GM18867 (cell line): ENCODE measurements at regions not wholly inside any gene's neighbourhood (a gene's known extent, or its start where the extent isn't known, plus 50 kb on each side); places are given as distances from the start of the nearest gene placed in this dataset.

Experiments
- ATAC-seq: cut with Tn5 transposase; IDR thresholded peaks from one replicate; pipeline ENCODE4 v1.9.1; 2021; ENCODE audit warnings: mild to moderate bottlenecking, moderate library complexity; ENCODE audit not compliant: unreplicated experiment

DNA sequence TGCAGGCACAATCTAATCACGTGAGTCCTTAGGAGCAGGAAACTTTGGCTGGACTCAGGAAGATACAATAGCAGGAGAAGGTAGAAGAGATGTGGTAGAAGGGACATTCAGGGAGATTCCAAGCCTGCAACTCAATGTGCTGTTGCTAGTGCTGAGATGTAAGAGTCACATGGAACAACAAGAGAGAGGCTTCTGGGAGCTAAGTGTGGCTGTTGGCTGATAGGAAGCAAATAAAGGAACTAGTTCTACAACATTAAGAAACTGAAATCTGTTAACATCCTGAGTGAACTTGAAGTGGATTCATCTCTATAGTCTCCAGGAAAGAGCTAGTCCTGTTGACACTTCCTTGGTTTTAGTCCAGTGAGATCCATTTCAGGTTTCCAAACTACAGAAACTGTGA, 1207.4 kb downstream of the ADGRL3 start:
- ATAC-seq = no peak

DNA sequence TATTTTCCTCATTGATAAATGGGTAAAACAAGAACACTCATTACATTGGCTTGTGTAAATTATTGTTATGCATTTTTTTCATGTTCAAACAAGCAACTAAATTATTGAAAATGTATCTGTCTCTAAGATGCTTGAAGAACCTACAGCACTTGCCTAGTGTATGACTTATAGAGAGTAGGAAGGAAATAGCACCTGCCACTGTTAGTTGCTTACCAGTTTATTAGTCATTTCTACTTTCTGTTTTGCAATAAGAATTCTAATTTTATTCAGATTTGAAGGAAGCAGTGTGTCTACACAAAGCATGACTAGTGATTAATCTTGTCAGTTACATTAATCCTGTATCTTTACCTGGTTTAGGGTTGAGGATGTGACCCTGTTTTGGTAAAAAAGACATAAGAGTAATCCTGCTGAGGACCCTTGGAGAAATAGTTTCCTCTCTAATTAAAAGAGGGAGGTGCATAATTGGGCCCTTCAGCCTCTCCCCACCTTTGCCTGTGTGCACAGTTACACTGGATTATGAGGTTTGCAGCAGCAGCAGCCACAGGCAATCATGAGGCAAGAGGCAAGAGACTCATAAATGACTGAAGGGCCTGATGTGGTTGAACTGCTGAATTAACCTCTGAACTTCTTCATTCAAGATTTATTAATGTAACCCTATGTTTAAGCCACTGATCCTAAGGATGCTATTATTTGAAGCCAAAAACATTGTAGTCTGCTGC, 1202.1 kb downstream of the ADGRL3 start:
- ATAC-seq = peak; percentile 56

- ATAC-seq = peak; percentile 85
Observed at GRCh38 chr4:62399242-62399641, 1199.1 kb downstream of the ADGRL3 start.

- ATAC-seq = peak; percentile 47
Observed at GRCh38 chr4:62398318-62398717, 1198.2 kb downstream of the ADGRL3 start.

DNA sequence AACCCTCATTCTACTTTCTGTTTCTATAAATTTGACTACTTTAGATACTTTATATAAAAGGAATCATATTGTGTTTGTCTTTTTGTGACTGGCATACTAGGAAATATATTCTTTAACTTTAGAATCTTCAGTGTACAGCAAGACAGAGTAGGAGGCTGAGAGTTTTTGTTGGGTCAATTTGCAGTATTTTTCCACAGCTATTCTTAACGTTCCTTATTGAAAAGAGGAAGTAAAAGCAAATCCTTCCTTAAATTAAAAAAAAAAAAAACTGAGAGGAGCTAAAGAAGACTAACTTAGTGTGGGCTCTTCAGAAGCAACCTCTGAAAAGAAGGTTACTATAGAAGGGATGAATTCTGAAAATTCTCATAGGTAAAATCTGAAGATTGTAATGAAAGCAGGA, 1194.6 kb downstream of the ADGRL3 start:
- no peak for ATAC-seq

- no peak for ATAC-seq
Observed at GRCh38 chr4:62387808-62388207, 1187.7 kb downstream of the ADGRL3 start.

DNA sequence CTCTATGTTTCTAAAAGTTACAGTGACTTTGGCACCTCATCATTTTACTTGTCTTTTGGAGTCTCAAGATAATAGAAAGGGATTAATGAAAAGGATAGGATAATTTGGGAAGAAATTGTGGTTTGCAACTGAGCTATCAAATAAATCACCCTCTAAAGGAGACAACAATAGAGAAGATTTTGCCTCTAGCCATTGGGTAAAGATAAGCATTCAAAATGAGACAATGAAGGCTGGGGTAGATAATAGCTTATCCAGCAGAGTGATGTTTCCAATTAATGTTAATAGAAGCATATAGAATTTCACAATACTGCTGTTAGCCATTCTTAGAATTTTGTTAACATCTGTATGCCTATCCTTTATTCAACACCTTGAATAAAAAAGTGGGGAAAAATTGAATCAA, 1177.6 kb downstream of the ADGRL3 start:
- ATAC-seq = no peak

DNA sequence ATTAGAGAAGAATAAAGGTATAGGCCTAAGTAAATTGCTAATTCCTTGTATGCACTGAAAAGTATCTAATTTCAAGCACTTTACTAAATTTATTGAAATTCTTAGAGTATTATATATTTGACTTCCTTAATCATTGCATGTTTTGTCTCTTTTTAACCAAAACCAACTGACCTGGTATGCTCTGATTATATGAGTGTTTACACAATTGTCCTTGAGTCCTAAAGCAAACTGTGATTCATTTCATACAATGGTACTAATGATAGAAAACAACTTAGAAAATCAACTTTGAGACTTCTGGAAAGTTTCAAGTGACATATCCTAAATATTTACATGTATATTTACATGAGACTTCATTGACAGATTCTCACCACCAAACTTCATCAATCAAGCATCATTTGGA, 1177.1 kb downstream of the ADGRL3 start:
- ATAC-seq = no peak

DNA sequence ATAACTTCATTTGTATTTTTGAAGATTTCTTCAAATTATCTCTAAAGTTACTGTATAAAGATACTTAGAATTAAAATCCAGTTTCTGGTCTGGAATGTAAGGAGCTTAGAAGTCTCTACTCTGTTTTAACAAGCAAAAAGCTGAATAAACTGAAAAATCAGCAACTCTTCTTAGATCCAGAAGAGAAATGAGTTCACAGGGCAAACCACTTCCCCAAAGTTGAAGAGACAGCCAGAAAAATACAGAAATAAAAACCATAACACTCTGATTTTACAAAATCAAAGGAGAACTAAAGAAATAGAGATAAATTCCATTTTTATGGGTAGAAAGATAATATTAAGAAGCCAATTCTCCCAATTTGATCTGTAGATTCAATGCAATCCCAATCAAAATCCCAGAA, 1166.8 kb downstream of the ADGRL3 start:
- no peak for ATAC-seq

- no peak for ATAC-seq
Observed at GRCh38 chr4:62360156-62360545, 1160.0 kb downstream of the ADGRL3 start.

DNA sequence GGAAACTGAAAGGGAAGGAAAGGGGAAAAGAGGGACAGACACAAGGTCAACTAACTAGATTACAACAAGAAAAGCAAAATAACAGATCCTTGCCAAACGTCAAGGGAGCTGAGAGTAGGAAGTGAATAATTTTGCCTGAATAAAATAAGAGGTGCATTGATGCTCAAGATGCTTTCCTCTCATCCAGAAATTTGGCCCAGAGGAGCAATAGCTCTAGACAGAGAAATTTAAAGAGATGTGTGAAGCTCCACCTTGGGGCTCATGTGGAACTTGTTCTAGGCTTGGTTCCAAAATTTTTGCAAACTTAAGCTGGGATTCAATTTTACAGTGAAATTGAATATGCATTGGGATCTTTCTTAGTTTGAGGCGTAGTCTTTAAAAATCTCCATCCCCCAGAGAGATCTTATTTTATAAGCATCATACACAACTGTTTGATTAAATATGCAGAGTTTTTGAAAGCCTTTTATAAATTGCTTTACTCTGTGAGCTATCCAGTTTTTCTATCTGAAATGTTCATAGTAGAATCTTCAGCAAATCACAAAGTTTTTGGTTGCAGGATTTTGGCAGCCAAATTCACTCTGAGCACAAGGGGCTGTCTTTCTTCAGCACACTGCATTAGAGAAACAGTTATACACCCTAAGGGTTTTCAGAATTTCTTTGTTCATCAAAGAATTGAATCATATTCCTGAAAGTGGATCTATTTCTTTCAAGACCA, 1159.5 kb downstream of the ADGRL3 start:
- no peak for ATAC-seq

- no peak for ATAC-seq
Observed at GRCh38 chr4:62344915-62345314, 1144.8 kb downstream of the ADGRL3 start.

DNA sequence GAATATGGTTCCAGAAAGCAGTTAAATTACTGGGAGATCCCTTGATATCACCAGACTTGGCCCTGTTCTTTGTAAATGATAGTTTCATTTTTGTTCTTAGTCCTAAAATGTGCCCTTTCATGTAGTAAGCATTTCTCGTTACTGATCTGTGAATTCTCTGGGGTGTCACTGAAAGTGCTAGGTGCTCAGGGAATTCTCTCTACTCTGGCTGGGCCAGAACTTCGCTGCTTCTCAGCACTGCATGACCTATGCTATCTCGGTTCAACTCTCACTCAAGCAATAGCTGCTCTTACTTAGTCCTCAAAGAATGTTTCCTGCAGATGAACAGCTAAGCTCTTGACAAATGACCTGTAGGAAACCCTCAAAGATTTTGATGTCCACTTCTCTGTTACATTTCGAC, 1144.3 kb downstream of the ADGRL3 start:
- ATAC-seq = no peak

- ATAC-seq = no peak
Observed at GRCh38 chr4:62342346-62342745, 1142.2 kb downstream of the ADGRL3 start.

GRCh38 chr4:62328526-62328925, 1128.4 kb downstream of the ADGRL3 start:
- no peak for ATAC-seq

DNA sequence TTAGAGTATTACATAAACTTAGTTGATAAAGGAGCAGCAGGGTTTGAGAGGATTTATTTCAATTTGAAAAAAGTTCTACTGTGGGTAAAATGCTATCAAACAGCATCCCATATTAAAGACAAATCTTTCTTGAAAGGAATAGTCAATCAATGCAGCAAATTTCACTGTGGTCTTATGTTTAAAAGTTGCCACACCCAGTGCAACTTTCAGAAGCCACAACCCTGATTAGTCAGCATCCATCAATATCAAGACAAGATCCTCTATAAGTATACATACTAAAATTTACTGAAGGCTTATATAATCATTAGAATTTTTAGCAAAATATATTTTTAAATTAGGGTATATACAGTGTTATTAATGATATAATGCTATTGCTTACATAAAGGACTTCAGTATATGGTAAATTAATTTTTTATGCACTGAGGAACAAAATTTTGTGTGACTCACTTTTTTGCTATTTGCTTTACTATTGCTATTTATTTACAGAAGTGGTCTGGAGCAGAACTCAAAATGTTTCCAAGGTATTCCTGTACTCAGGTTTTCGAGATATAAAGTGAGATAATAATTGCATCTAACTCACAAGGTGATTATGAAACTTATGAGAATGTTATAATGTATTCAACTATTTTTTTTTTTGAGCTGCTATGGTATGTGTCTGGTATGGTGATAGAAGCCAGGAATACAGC, 1127.6 kb downstream of the ADGRL3 start:
- ATAC-seq = no peak

DNA sequence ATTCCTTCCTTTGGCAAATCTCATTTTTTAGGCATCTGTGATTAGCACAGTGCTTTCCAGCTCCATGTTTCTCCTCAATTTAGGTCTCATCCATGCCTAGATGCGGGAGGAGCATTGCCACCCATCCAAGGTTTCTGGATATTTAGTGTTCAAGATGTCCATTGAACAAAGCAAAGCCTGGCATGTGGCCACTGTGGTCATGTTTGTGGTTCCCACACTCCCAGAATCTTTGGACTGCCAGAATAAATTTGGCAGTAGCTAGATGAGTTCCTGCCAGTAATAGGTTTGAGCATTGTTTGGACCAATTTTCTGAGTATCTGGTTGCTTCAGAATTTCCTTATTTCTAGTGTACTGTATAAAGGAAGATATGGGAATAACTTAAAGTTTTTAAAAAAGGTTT, 1124.1 kb downstream of the ADGRL3 start:
- no peak for ATAC-seq

- ATAC-seq = no peak
Observed at GRCh38 chr4:62320612-62321011, 1120.5 kb downstream of the ADGRL3 start.

DNA sequence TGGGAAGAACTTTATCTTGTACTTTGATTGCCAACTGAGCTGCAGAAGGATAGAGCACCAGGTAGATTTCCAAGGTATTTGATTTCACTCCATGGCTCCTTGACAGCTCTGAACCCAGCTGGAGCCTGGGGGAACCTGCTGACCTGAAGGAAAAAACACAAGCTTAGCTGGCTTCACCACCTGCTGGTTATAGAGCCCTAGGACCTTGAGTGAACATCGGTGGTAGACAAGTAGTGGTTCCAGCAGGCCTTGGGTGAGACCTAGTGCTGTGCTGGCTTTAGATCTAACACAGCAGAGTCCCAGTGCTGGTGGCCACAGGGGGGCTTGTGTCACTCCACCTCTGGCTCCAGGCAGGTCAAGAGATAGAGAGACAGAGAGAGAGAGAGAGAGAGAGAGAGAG, 1102.6 kb downstream of the ADGRL3 start:
- no peak for ATAC-seq

- ATAC-seq = no peak
Observed at GRCh38 chr4:62301500-62301899, 1101.4 kb downstream of the ADGRL3 start.

DNA sequence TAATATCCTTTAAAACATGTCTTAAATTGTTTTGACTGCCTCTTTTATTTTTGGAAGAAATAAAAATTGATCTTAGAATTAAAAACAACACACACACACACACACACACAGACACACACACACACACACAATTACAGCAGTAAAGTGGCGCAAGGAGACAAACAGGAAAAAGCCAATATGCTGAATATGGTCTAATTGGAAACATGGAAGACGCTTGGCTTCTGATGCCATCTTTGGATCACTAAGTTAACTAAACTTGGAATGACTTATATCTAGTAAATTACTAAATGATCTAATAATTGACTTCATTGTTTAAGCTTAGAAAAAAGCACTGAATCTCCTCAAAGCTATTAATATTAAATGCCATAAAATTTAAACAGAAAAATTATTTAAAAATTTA, 1093.4 kb downstream of the ADGRL3 start:
- ATAC-seq = no peak

DNA sequence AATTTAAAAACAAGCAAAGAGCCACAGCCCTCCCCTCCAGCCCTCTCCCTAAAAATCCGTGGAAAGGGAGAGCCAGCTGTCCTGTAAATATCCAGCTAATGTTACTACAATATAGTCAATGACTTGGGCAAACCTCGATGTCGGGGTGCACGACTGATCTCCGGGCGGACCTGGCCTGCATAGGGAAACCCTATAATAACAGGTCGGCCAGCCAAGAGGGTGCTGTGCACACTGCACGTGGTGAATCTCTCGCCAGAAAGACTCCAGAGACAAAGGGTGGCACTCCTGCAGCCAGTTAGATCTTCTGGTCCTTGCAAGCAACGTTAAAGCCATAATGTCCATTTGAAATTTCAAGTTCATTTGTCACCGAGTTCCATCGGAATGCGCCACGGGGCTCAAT, 1092.8 kb downstream of the ADGRL3 start:
- no peak for ATAC-seq
